ENCODE measurements at regions not wholly inside any gene's neighbourhood (a gene's known extent, or its start where the extent isn't known, plus 50 kb on each side); places are given as distances from the start of the nearest gene placed in this dataset.

- no peak for DNase-seq (ENCODE audit: low read depth)
- TF ChIP-seq CTCF (IDR thresholded peaks at IDR 0.05; ENCODE audit: control insufficient read depth, insufficient read depth, low read depth, low read length, missing control alignments), result peak; percentile 53
Observed at GRCh38 chr4:161256716-161257115, 907.1 kb downstream of the FSTL5 start.

GRCh38 chr4:161256172-161256571, 907.6 kb downstream of the FSTL5 start:
- TF ChIP-seq CTCF (IDR thresholded peaks at IDR 0.05; ENCODE audit: control insufficient read depth, insufficient read depth, low read depth, low read length, missing control alignments), result no peak
- no peak overlapping the region for H3K4me3 ChIP-seq (ENCODE audit: control insufficient read depth, low read depth, low read length)
- DNase-seq (ENCODE audit: low read depth), result no peak

More at GRCh38 chr4:161256716-161257115, 907.1 kb downstream of the FSTL5 start:
- H3K4me3 ChIP-seq (ENCODE audit: control insufficient read depth, low read depth, low read length), result no peak overlapping the region

- TF ChIP-seq CTCF (IDR thresholded peaks at IDR 0.05; ENCODE audit: control insufficient read depth, insufficient read depth, low read depth, low read length, missing control alignments), result no peak
- DNase-seq (ENCODE audit: low read depth), result no peak
- no peak overlapping the region for H3K4me3 ChIP-seq (ENCODE audit: control insufficient read depth, low read depth, low read length)
Observed at GRCh38 chr4:161254375-161254774, 909.4 kb downstream of the FSTL5 start.

- TF ChIP-seq CTCF (IDR thresholded peaks at IDR 0.05; ENCODE audit: control insufficient read depth, insufficient read depth, low read depth, low read length, missing control alignments), result peak; percentile 79
- no peak overlapping the region for H3K4me3 ChIP-seq (ENCODE audit: control insufficient read depth, low read depth, low read length)
- no peak for DNase-seq (ENCODE audit: low read depth)
Observed at GRCh38 chr4:161252520-161253141, 911.2 kb downstream of the FSTL5 start.

GRCh38 chr4:161249779-161250440, 913.9 kb downstream of the FSTL5 start:
- H3K4me3 ChIP-seq (ENCODE audit: control insufficient read depth, low read depth, low read length), result no peak overlapping the region
- DNase-seq (ENCODE audit: low read depth), result no peak
- no peak for TF ChIP-seq CTCF (IDR thresholded peaks at IDR 0.05; ENCODE audit: control insufficient read depth, insufficient read depth, low read depth, low read length, missing control alignments)

- no peak for DNase-seq (ENCODE audit: low read depth)
- no peak overlapping the region for H3K4me3 ChIP-seq (ENCODE audit: control insufficient read depth, low read depth, low read length)
- no peak for TF ChIP-seq CTCF (IDR thresholded peaks at IDR 0.05; ENCODE audit: control insufficient read depth, insufficient read depth, low read depth, low read length, missing control alignments)
Observed at GRCh38 chr4:161248880-161249279, 914.9 kb downstream of the FSTL5 start.

All from AG09309 (cell line).